ENCODE measurements at regions not wholly inside any gene's neighbourhood (a gene's known extent, or its start where the extent isn't known, plus 50 kb on each side); places are given as distances from the start of the nearest gene placed in this dataset.

GRCh38 chr2:16152071-16152927 is 211.9 kb downstream of the MYCN start:
- no peak overlapping the region for H3K27ac Mint-ChIP-seq
- H3K4me3 Mint-ChIP-seq = no peak overlapping the region
- H3K4me1 Mint-ChIP-seq (ENCODE audit: low read depth in 2 of 2) = no peaks in the 10 kb centered on the region
- no peak for DNase-seq
- no peaks in the 10 kb centered on the region for H3K36me3 Mint-ChIP-seq (ENCODE audit: insufficient read depth)
- ATAC-seq (replicated peaks) = no peak
- no peaks in the 10 kb centered on the region for H3K27me3 Mint-ChIP-seq
- H3K9me3 Mint-ChIP-seq = peaks cover 0 to 5% of the 10 kb centered on the region in 2 donors

DNA sequence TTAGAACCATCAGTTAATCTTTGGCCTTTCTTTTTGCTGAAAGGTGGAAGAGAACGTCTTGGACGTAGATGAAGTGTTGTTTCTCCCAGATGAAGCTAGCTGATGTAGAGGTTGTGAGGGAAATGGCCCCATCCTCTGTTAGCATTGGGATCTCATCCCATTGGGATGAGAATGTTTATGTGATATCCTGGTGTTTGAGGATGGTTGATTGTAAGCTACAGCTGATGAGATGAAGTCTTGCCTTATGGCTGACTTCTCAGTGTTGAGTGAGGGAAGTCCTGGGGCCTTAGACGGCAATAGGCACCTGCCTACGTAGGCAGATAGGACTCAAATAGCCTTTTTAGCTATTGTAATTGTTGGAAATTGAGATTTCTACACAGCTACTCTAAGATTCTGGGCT is 211.3 kb downstream of the MYCN start:
- ATAC-seq (replicated peaks) (no peak), DNase-seq (no peak)
- no peaks in the 10 kb centered on the region for H3K27me3 Mint-ChIP-seq
- peaks cover 0 to 5% of the 10 kb centered on the region in 2 donors for H3K9me3 Mint-ChIP-seq
- H3K27ac Mint-ChIP-seq = no peak overlapping the region
- H3K4me1 Mint-ChIP-seq (ENCODE audit: low read depth in 2 of 2) = no peaks in the 10 kb centered on the region
- H3K36me3 Mint-ChIP-seq (ENCODE audit: insufficient read depth) = no peaks in the 10 kb centered on the region
- H3K4me3 Mint-ChIP-seq = no peak overlapping the region

DNA sequence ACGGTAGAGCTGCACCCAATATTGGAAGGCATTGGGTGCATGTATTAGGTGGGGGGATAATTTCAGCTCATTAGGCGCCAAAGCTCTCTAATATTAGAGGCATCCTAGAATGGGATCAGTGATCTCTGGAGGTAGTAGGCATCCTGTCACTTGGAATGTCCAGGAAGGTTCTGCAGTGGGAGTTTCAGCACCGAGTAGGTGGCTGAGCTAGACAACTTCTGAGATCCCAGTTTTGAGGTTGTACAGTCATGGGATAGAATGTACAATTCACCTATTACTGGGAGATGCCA is 210.9 kb downstream of the MYCN start:
- Mint-ChIP-seq H3K36me3 (ENCODE audit: insufficient read depth) (no peaks in the 10 kb centered on the region), H3K4me3 (no peak overlapping the region), H3K4me1 (ENCODE audit: low read depth in 2 of 2) (no peaks in the 10 kb centered on the region), H3K9me3 (peaks cover 0 to 5% of the 10 kb centered on the region in 2 donors), H3K27me3 (no peaks in the 10 kb centered on the region), H3K27ac (no peak overlapping the region)
- DNase-seq (no peak), ATAC-seq (replicated peaks) (no peak)

DNA sequence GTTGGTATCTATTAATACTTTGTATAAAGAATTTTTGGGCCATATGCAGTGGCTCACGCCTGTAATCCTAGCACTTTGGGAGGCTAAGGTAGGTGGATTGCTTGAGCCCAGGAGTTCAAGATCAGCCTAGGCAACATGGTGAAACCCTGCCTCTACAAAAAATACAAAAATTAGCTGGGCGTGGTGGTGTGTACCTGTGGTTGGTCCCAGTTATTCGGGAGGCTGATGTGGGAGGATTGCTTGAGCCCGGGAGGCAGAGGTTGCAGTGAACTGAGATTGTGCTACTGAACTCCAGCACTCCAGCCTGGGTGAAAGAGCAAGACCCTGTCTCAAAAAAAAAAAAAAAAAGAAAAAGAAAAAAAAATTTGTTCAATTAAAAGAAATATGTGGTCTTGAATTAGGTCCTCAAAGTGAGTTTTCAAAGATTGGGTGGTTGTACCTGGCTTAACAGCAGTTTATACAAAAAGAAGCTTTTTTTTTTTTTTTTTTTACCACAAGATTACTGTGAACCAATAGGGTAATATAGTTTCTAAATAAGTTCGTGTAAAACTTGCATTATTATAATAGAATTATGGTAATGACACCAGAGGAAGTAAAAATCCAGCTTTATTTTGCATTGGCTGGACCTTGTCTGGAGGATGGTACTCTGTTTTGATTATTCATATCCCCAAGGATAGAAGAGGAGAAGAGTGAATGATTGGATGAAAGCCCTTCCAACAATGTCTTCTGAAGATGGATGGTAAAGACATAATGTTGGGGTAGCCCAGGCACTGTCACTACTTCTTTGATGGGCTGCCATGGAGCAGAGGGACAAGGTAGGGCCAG is 210.3 kb downstream of the MYCN start:
- Mint-ChIP-seq H3K36me3 (ENCODE audit: insufficient read depth) (no peaks in the 10 kb centered on the region), H3K4me1 (ENCODE audit: low read depth in 2 of 2) (no peaks in the 10 kb centered on the region), H3K4me3 (no peak overlapping the region), H3K9me3 (peaks cover 0 to 5% of the 10 kb centered on the region in 2 donors), H3K27ac (no peak overlapping the region), H3K27me3 (no peaks in the 10 kb centered on the region)
- DNase-seq = no peak
- no peak for ATAC-seq (replicated peaks)

DNA sequence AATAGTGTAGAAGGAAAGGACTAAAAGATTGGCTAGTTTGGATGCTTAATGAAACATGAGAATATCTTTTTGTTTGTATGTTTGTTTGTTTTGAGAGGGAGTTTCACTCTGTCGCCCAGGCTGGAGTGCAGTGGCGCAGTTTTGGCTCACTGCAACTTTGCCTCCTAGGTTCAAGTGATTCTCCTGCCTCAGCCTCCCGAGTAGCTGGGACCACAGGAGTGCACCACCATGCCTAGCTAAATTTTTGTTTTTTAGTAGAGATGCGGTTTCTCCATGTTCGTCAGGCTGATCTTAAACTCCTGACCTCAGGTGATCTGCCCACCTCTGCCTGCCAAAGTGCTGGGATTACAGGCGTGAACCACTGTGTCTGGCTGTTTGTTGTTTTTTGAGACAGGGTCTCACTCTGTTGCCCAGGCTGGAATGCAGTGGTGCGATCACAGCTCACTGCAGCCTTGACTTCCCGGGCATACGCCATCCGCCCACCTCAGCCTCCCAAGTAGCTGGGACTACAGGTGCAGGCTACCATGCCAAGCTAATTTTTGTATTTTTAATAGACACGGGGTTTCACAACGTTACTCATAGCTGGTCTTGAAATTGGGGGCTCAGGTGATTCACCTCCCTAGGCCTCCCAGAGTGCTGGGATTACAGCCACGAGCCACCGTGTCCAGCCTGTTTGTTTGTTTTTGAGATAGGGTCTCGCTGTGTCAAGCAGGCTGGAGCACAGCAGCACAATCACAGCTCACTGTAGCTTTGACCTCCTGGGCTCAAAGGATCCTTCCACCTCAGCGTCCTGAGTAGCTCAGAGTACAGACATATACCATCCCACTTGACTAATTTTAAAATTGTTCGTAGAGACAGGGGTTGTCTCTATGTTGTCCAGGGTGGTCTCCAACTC is 209.2 kb downstream of the MYCN start:
- H3K4me3 Mint-ChIP-seq = no peak overlapping the region
- no peak overlapping the region for H3K27ac Mint-ChIP-seq
- ATAC-seq (replicated peaks) (no peak), DNase-seq (no peak)
- H3K9me3 Mint-ChIP-seq = peaks cover 0 to 5% of the 10 kb centered on the region in 2 donors
- H3K36me3 Mint-ChIP-seq (ENCODE audit: insufficient read depth) = no peaks in the 10 kb centered on the region
- no peaks in the 10 kb centered on the region for H3K27me3 Mint-ChIP-seq
- no peaks in the 10 kb centered on the region for H3K4me1 Mint-ChIP-seq (ENCODE audit: low read depth in 2 of 2)

DNA sequence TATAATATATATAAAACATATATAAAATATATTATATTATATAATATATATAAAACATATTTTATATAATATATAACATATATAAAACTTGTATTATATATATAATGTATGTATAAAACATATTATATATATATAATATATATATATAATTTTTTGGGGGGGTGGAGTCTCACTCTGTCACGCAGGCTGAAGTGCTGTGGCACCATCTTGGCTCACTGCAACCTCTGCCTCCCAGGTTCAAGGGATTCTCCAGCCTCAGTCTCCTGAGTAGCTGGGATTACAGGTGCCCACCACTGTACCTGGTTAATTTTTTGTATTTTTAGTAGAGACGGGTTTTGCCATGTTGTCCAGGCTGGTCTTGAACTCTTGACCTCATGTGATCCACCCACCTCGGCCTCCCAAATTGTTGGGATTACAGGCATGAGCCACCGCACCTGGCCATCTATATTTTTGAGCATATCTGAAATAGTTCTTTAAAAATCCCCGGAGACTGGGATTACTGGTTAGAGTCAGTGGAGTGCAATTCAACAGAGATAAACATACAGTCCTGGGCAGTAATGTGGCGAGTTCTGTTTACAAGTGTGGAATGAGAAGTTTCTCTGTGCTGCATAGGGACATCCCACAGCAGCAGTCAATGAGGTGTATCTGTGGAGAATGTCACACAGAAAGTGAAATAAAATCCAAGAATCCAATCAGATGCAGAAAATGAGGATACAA is 208.4 kb downstream of the MYCN start:
- H3K36me3 Mint-ChIP-seq (ENCODE audit: insufficient read depth) = no peaks in the 10 kb centered on the region
- no peaks in the 10 kb centered on the region for H3K4me1 Mint-ChIP-seq (ENCODE audit: low read depth in 2 of 2)
- DNase-seq (no peak), ATAC-seq (replicated peaks) (no peak)
- no peak overlapping the region for H3K4me3 Mint-ChIP-seq
- H3K27me3 Mint-ChIP-seq = no peaks in the 10 kb centered on the region
- H3K27ac Mint-ChIP-seq = no peak overlapping the region
- peaks cover 0 to 5% of the 10 kb centered on the region in 2 donors for H3K9me3 Mint-ChIP-seq

DNA sequence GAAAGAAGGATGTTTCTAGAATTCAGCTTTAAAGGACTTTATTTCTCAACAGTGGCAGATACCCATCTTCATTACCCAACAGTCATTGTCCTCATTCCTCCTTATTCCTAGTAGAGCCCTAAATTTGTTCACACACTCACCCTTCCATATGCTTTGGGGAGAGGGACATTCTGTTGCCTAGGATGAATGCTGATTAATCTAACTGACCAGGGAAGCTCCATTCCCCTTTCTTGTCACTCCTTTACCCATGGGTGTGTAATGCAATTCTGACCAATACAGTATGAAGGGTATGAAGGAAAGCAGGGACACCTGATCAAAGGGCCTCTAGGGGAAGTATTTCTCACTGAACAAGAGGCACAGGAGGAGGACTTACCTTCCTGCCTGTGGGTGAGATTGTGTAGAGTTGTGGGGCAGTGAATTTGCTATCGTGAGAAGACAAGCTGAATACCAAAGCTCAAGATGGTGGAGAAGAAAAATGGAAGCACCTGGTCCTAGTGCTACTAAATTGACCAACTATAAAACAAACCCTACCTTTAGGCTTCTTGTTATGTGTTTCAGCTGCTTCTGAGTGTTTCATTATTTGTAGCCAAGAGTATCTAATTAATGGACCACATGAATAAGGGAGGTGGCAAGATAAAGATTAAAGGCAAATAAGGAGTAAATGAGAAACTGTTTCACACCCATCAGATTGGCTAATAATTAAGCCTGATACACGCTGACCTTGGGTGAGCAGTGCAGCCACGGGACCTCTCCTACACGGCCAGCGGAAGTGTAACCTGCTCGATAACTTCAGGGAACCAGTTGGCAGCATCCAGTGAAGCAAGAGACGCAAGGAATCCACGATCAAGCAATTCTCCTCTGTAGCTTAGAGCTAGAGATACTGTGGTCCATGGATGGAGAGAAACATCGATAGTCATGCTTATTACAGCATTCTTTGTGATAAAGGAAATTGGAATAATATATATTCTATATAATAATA is 202.3 kb downstream of the MYCN start:
- H3K4me1 Mint-ChIP-seq (ENCODE audit: low read depth in 2 of 2) = peaks cover 0 to 1% of the 10 kb centered on the region in 2 donors
- no peak overlapping the region for H3K27ac Mint-ChIP-seq
- DNase-seq = no peak
- peak; percentile 48 for ATAC-seq (replicated peaks)
- no peaks in the 10 kb centered on the region for H3K27me3 Mint-ChIP-seq
- no peak overlapping the region for H3K4me3 Mint-ChIP-seq
- H3K9me3 Mint-ChIP-seq = peaks cover 0 to 5% of the 10 kb centered on the region in 2 donors
- no peaks in the 10 kb centered on the region for H3K36me3 Mint-ChIP-seq (ENCODE audit: insufficient read depth)

DNA sequence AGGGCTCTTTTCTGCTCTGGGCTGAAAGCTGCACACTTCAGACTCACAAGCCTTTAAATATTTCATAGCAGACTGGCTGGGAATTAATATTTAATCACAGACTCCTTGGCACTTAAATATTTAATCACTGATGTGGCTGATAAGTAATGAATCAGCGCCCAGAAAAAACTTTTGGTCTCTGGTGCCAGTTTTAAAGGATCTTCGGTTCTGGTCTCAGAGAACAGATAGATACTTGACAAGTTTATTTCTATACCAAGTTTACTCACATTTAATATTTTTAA is 201.2 kb downstream of the MYCN start:
- Mint-ChIP-seq H3K9me3 (peaks cover 0 to 5% of the 10 kb centered on the region in 2 donors), H3K36me3 (ENCODE audit: insufficient read depth) (no peaks in the 10 kb centered on the region), H3K27me3 (no peaks in the 10 kb centered on the region), H3K4me3 (no peak overlapping the region), H3K4me1 (ENCODE audit: low read depth in 2 of 2) (peaks cover 0 to 1% of the 10 kb centered on the region in 2 donors), H3K27ac (no peak overlapping the region)
- DNase-seq (no peak), ATAC-seq (replicated peaks) (no peak)

GRCh38 chr2:16140771-16141640 is 200.7 kb downstream of the MYCN start:
- Mint-ChIP-seq H3K9me3 (peaks cover 0 to 5% of the 10 kb centered on the region in 2 donors), H3K4me3 (no peak overlapping the region), H3K27ac (no peak overlapping the region), H3K36me3 (ENCODE audit: insufficient read depth) (no peaks in the 10 kb centered on the region), H3K27me3 (no peaks in the 10 kb centered on the region), H3K4me1 (ENCODE audit: low read depth in 2 of 2) (peaks cover 0 to 1% of the 10 kb centered on the region in 2 donors)
- ATAC-seq (replicated peaks) (no peak), DNase-seq (no peak)

DNA sequence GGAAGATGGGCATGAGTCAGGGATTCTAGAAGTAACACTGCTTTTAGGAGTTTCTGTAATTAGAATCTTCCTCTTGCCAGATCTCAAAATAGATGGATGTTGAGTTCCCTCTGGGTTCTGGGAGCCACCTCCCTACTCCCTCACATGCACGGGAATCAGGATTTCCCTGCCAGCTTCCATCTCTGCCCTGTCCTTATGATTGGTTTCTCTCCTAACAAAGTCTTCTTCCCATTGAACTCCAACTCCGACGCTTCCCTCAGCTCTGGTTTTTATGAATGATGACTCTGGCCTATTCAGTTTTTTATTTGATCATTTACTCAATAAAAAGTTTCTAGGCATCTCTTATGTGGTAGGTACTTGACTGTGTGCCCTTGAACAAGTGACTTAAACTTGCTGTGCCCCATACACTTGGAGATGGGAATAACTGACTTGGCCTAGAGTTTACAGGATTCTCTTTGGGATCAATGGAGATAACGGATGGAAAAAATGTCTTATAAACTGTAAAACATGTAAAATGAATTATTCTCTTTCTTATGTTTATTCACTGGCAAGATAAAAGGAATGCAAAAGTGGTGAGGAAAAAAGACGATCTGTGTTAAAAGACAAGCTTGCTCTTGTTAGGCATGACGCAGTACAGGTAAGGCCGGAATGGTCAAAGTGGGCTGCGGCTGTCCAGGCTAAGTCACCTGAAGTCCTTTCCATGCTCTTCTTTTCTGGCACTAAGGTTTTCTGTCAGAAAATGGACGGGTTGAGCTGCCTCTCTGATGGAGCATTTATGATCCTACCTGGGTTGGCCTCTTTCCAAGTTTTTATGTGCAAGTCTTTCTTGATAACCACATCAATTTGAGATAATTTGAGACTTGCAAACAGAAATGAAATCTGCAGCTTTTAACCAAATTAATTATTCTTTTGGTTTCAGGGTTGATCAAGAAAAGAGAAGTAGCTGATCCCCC is 199.6 kb downstream of the MYCN start:
- Mint-ChIP-seq H3K27me3 (no peaks in the 10 kb centered on the region), H3K4me3 (no peak overlapping the region), H3K4me1 (ENCODE audit: low read depth in 2 of 2) (peaks cover 0 to 1% of the 10 kb centered on the region in 2 donors), H3K9me3 (peaks cover 0 to 5% of the 10 kb centered on the region in 2 donors), H3K36me3 (ENCODE audit: insufficient read depth) (no peaks in the 10 kb centered on the region), H3K27ac (no peak overlapping the region)
- DNase-seq (no peak), ATAC-seq (replicated peaks) (no peak)

All from effector memory CD8-positive, alpha-beta T cell (primary cell).